Activated CD4-positive, CD25-positive, alpha-beta regulatory T cell (primary cell): ENCODE measurements at regions not wholly inside any gene's neighbourhood (a gene's known extent, or its start where the extent isn't known, plus 50 kb on each side); places are given as distances from the start of the nearest gene placed in this dataset.
"Not testable (repeated sequence)": the region's sequence is repeated elsewhere in the genome, so short reads cannot be mapped to it uniquely, and the experiment has no call there.

ENCODE experiments used
- DNase-seq, 4 experiments: peaks; one replicate each; lab custom pipeline; 2025; lab: John Stamatoyannopoulos, UW

- DNase-seq = no peak
Measured at GRCh38 chr6:37078814-37079213, 73.4 kb downstream of the FGD2 start.

DNA sequence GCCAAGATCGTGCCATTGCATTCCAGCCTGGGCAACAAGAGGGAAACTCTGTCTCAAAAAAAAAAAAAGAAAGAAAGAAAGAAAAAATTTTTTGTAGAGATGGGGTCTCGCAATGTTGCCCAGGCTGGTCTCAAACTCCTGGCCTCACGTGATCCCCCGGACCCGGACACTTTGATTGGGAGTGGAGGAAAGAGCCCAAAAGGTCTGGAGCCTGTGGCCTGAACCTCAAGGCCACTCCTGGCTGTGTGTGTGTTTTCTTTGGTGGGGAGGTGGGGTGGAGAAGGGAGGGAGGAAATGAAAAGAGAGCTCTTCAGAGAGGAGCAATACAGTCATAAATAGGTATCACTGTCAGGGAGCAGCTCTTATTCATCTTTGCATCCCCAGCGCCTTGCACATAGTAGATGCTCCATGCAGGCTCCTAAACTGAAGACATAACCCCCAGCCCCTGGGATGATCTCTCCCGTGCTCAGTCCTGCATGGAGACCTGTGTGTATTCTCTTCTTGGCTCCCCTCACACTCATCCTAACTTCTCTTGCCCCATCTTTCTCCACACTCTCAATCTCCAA lies 75.7 kb downstream of the FGD2 start:
- no peak for DNase-seq

GRCh38 chr6:37082390-37083130 lies 77.1 kb downstream of the FGD2 start:
- DNase-seq = no peak

GRCh38 chr6:37083243-37084138 lies 78.0 kb downstream of the FGD2 start:
- no peak for DNase-seq

- DNase-seq = not testable (repeated sequence)
Measured at GRCh38 chr6:37084665-37085064, 79.2 kb downstream of the FGD2 start.

DNA sequence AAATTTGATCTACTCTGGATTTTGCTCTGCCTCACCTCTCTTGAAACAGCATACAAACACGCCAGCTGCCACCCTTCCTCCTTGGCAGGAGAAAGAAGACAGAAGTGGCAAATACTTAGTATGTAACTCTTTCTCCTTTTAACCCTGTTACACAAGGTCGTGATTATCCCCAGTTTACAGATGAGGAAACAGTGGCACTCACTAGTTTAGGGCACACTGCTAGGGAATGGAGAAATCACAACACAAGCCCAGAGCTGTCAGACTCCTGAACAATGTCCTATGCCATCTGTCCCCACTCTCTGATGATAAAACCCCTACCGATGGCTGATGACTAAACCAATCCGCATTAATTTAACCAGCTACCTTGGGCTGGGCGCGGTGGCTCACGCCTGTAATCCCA lies 79.7 kb downstream of the FGD2 start:
- DNase-seq = no peak

- no peak for DNase-seq
Measured at GRCh38 chr6:37088897-37089296, 81.1 kb upstream of the PIM1 start.

- DNase-seq = no peak
Measured at GRCh38 chr6:37089783-37090182, 80.2 kb upstream of the PIM1 start.

GRCh38 chr6:37091104-37091503 lies 78.8 kb upstream of the PIM1 start:
- DNase-seq = not testable (repeated sequence)

DNA sequence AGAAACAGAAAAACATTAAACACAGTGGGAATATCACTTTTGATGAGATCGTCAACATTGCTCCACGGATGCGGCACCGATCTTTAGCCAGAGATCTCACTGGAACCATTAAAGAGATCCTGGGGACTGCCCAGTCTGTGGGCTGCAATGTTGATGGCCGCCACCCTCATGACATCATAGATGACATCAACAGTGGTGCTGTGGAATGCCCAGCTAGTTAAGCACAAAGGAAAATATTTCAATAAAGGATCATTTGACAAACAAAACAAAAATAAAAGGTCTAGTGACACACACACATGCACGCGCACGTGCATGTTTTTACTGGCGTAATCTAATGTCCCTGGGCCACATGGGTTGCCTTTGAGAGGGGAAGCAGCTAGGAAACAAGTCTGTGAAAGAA lies 78.4 kb upstream of the PIM1 start:
- DNase-seq = not testable (repeated sequence)

- no peak for DNase-seq
Measured at GRCh38 chr6:37092923-37093727, 76.8 kb upstream of the PIM1 start.

DNA sequence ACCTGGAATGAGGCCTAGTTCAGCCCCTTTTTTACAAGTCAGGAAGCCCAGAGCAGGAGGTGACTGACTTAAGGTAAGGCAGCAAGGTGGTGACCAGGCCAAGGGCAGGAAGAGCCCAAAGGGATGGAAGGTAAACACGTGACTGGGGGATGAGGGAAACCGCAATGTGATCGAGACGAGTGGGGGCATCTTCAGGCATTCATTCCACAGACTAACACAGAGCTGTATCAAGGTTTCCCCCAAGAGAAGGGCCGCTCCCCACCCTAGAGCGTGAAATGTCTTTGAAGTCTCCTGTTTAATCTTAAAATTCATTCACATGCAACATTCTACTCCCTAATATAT lies 76.3 kb upstream of the PIM1 start:
- DNase-seq = no peak

DNA sequence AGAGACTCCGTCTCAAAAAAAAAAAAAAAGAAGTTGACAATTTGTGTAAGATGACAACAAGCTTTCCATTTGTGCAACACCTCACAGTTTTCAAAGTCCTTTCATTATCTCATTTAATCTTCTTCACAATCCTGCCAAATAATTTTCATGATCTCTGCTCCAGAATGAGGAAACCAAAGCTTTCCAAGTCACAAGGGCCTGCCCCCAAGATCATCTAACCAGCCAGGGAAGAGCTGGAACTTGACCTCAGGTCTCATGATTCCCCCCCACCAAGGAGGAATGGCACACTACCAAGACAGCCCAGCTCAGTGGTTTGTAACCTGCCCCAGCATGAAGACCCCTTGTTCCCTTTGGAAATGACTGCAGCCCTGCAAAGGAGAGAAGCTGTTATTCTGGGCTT lies 74.0 kb upstream of the PIM1 start:
- DNase-seq = no peak

DNA sequence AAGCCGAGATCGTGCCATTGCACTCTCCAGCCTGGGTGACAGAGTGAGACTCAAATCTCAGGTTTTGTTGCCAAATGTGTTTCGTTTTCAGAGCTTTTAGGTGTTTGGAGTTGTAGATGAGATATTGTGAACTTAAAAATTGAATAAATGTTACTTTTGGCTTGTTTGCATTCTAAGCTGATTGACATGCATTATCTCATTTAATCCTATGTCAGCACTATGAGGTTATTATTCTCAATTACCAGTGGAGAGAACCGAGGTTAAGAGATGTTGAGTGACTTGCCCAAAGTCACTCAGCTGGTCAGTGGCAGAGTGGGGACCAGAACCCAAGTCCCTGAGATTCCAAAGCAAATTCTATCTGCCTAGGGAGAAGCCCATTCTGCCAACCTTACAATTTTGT lies 72.6 kb upstream of the PIM1 start:
- DNase-seq = no peak

DNA sequence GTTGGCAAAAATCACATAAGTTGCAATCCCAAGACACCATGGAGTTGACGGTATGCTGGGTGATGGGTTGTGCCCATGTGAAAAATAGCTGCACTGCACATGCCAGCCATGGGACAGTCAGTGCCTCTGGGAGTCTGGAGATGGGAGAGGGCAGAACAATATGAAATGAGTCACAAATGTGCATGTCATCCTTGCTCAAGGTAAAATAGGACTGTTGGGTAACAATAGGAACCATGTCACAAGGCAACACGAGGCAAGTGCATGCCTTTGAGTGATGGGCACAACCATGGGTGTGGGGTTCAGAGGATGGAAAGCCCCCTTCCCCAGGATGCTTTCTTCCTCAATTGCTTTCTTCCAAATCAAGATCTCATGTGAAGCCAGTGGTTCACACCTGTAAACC lies 70.5 kb upstream of the PIM1 start:
- DNase-seq = no peak

DNA sequence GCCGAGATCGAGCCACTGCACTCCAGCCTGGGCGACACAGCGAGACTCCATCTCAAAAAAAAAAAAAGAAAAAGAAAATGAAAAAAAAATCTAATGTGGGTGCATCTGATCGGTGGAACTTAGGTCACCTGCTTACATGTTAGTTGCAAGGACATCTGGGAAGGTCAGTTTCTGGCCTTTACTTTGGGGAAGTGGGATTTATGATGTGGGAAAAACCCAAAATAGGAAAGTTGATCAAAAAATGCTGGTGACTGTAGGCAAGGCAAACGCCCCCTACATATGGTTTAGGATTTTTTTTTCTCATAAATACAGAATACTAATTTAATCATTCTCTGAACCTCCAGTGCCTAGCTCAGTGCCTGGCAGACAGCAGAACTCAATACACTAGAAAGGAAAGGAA lies 69.2 kb upstream of the PIM1 start:
- DNase-seq = no peak

DNA sequence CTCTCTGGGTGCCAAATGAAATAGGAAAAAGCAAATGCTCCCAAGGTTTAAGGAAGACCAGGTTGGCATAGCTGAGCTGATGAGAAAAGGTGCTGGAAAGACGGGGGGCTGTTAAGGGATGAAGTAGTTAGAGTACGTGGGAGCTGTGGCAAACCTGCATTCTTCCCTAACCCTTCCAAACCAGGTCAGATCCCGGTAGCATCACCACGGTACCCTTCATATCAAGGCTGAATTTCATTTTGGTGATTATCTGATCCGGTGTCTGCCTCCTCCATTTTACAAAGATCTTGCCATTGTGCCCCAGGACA lies 68.0 kb upstream of the PIM1 start:
- DNase-seq = no peak

- peak; percentile 12 to 37 (median 26) for DNase-seq
Measured at GRCh38 chr6:37102299-37103168, 67.4 kb upstream of the PIM1 start.

DNA sequence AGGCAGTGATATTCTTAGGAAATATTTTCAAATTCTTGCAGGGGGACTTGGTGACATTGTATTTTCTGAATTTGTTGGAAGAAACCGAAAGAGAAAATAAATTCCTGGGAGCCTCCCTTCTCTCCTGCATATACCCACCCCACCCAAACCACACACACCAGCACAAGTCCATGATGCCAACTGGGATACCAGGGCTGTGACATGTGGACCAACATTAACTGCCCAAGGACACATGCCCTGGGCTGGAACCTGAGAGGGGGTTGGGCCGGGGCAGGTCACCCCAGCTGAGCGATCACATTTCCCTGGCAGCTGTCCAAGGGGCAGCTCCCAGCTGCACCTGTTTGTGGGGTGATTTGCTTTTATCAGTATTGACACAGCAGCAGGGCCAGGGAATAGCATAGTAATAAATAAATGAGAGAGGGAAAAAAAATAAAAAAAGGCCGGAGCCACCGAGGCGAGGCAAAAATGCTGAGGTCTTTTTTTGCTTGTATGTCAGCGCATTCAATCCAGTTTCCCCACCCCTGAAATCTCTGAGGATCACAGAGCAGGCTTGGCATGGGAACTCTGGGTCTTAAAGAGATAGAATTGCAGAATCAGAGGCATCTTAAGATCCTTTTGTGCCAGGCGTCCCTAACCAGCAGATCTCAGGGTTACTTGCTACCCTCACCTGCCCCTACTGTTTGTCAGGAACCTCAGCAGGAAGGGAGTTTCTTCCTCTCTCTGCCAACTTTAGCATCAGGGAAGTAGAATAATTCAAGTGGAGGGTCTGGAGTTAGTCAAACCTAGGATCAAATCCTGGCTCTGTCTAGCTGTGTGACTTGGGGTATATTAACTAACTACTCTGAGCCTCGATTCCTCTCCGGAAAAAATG lies 66.5 kb upstream of the PIM1 start:
- DNase-seq = no peak

DNA sequence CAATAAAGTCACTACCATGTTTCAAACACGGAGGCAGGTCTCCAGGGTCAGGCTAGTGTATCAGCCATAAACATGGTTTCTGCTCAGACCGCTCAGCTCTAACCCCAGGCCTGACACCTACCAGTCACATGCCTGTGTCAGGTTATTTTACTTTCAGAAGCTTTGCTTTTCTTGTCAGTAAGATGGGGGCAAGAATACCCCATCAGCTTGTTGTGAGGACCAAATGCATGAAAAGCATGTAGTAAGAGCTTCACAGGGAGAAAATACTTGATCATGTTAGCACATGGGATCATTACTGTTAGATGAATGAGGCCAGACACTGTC lies 65.2 kb upstream of the PIM1 start:
- no peak for DNase-seq
